SKM-1 treated with dmso at 0.1 percent for 144 hours (cell line): ENCODE measurements at regions not wholly inside any gene's neighbourhood (a gene's known extent, or its start where the extent isn't known, plus 50 kb on each side); places are given as distances from the start of the nearest gene placed in this dataset.
"Not testable (repeated sequence)": the region's sequence is repeated elsewhere in the genome, so short reads cannot be mapped to it uniquely, and the experiment has no call there.

ENCODE experiments used
- DNase-seq: peaks from one replicate; lab custom pipeline; 2025; ENCODE audit not compliant: unreplicated experiment; lab: John Stamatoyannopoulos, UW

DNA sequence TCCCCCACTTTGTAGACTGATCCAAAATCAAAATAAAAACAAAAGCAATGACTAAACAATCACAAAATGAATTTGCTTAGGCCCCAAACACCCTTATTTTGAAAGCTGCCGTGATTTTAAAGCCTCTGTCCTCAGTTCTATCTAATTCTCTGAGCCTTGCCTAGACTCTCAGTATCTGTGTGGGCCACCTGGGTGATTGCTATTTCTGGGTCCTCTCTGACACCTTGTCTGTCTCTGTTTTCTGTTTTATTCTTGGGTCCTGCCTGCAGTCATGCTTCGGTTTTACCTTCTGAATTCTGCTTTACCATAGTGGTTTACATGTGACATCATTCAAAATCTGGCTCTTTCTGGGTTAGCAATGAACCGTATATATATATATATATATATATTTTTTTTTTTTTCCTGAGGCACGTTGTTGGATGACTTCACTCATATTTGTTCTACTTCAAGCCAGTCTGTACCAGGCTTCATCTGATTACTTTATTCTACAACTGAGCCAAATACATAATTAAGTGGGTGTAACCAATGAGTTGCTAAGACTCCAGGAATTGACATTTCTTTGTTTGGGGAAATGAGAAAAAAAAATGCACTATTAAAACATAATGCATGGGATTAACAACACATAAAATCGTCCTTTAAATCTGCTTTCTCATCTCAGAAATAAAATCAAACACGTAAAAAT is 710.7 kb upstream of the SLIT2 start:
- DNase-seq = no peak

DNA sequence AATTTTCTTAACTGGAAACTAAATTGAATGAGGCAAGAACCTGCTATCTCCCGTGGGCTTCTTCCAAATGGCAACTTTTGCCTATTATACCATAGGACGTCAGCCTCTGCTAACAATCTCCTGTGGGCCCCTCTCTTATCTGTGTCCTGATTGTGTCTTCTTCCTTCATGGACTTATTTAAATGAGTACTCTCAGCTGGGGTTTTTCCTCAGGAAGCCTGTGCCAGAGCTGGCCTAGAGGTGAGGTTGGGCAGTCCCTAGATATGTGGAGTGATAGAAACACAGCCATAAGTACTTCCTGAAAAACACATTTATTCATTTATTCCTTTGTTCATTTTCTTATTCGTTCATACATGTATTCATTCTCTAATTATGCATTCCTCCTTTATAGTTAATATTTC is 712.5 kb upstream of the SLIT2 start:
- DNase-seq = no peak

DNA sequence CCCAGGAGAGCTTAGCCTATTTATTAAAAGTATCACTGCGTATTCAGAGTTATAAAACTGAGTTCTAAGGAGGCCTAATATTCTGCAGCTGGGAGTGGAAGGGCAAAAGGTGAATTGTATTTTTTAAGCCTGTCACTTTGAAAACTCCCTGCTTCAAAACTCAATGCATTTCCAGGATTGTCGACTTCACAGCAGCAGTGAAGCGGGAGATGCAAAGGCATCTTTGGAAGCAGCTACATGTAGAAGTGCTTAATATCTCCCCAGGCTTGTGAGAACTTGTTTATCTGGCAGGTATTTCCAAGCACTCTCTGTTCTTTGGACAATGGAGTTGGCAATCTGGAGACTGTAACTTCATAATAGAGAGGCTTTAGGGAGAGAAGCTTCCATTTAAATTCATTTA is 717.5 kb upstream of the SLIT2 start:
- DNase-seq = no peak

DNA sequence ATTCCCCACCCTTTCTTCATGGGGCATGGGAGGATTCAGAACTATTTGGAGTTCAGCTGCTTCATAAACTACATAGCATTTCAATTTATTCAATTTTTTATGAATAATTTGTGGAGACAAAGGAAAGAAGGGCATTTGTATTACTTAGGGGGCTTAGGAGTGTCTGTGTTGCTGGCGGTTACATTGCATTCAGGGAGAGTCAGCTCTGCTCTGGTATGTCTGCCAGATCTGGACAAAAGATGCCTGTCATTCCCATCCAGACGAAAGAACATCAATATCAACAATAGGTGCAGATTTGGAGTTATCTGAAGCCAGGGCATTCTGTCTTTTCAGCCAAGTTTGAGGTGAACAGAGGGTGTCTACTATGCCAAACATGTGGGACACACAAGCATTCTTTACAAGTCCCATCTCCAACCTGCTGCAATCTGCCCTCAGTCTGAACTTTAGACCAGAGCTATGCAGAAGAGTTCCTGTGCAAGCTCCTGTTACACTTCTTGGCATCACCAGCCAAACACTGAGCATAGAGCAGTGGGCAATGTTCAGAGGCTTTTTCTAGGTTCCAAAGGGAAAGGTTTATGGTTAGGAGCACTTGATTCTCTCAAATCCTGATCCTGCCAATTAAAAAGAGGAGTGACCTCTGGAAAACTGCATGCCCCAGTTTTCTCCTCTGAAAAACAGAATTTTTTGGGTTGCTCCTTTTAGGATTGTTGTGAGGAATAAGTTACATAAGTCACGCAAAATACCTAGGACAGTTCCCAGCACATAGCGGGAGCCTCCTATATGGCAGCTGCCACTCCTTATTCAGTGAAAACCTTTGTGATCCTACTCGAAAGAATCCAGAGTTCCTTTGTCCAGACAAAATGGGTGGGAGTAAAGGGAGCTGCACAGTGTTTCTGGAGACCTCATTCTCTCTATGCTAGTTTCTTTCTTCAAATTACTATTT is 719.5 kb upstream of the SLIT2 start:
- no peak for DNase-seq

DNA sequence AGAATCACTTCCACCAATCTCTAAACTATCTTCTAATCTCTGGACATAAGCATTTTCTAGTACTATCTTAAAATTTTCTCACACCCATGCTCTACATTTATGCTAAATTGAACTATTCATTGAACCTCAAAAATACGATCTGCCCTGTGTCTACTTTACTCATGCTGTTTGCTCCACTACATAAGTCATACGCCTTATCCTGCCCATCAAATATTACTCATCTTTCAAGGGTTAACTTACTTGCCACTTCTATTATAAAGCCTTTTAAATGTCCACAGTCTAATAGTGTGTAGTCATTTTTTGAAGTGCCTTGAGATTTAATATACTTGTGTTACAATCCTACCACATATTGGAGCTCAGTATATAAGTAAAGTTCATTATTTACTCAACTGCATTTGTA is 727.7 kb upstream of the SLIT2 start:
- DNase-seq = no peak

DNA sequence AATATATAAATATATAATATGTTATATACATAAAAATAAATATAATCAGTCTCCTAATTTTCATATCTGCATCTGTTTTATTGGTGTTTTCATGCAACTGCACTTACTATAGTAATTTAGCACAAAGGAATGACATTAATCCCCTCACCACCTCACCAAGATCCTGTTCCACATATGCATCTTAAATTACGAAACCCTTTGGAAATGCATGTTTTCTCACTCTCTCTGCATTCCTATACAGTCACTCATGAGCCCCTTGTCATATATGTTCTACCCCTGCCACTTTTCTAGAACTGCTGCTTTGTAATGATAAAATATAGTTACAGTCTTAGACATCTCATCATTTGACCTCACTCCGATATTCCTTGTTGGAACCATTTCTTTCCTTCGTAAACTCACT is 728.7 kb upstream of the SLIT2 start:
- no peak for DNase-seq

DNA sequence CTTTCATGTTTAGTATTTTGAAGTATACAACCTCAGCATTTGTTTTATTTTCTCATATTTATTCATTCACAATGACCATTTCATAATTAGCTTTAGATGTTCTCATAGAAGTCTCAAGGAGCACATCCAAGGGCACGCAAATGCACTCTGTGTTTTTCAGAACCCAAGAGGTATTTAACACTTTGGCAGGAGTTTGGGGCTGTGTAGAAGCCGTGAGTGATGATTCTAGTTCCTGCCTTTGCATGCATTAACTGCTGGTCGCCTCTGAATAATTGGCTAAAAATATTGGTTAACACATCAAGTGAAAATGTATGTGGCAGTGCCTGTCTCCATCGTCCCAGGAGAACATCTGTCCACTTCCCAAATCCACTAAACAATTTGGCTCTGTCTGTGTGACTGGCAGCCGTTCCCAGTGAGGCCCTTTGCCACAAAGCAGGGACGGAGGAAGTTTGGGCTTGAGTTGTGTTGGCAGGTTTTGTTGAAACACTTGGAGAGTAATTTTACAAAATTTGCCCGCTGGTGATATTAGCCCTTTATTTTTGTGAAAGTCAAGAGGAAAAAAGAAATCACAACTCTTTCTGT is 730.7 kb upstream of the SLIT2 start:
- no peak for DNase-seq

DNA sequence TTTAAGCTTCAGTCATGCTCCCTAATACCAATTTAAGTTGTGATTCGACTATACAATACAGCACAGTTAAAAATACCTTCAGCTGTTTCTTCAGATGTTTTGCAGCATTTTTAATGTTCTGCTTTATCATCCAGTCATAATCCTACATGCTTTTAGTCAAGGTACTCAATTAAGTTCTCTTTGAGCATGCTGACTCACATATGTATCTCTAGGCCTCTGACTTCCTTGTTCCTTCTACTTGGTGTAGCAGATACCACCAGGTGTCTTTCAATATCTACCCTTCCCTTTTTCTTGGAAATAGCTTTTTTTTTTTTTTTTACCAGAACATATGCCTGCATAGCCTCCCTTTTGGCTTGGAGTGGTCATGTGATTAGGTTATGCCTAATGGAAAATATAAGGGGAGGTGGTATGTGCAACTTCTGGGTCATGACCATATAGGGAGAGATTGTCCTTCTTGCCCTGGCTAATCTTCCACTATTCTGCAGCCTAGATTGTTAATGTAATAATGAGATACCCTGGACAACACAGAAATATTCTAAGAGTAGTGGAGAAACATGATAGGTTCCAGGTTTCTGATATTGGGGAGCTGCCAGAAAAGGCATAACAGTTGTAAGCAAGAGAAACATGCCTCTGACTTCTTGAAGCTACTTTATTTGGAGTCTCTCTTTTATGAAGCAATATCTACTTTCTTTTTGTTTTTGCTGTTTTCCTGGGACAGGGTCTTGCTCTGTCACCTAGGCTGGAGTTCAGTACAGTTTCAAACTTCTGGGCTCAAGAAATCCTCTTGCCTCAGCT is 737.2 kb upstream of the SLIT2 start:
- no peak for DNase-seq

DNA sequence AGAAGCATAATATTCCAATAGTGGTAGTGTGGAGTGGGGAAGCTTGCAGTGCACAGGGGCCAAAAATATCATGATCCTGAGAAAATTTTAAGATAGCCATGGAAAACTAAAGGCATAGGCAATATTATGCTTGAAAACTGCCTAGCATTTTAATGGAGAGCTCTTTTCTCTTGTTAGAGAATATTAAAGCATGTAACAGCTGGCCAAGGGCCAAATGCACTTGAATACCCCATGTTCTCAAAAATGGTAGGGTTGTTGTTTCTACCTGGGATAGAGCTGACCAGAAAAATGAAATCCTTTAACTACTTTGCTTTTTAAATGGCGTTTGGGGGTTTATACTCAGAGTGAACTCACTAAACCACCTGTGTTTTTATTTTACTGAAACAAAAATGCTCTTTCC is 739.6 kb upstream of the SLIT2 start:
- no peak for DNase-seq

DNA sequence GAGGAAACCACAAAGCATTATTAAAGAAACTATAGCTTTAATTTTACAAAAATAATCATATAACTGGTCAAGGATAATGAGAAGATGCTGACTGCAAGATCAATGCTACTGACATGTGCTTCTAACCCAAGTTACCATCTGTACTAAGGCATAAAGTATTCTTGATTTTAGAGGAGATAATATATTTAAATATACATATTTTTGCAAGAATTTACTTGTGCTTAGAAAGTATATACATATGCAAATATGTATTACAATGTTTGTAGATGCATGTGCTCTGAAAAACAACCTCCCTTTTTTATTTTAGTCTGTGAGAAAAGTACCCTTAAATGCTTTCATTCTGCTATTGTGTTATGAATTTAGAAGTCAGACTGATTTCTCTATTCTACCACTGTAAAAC is 740.7 kb upstream of the SLIT2 start:
- no peak for DNase-seq

DNA sequence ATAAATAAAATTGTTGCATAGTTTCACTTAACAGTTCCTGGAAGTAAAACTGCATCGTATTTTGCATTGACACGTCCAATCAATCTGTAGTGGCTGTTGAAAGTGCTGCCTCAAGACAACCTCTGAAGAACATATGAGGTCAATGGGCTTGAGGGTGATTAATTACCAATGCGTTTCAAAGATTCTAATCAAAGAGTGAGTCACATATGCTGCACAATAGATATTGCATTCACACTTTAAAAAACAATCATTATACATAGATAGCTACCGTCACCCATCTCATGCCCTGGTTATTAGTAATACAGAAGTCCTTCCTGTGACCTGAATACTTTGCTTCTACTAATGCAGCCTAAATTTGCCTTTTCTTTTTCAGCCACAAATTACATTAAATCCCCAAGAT is 743.3 kb upstream of the SLIT2 start:
- DNase-seq = no peak

DNA sequence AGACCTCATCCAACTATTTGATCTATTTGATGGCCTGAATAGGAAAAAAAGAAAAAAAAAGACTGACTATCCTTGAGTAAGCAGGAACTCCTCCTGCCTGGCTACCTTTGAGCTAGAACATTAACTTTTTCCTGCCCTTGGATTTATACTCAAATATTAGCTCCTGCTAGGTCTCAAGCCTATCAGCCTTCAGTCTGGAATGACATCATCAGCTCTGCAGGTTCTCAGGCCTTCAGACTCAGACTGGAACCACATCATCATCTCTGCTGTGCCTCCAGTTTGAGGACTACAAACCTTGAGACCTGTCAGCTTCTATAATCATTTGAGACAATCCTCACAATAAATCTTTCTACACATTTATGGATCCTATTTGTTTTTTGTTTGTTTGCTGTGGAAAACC is 754.0 kb upstream of the SLIT2 start:
- DNase-seq = no peak

DNA sequence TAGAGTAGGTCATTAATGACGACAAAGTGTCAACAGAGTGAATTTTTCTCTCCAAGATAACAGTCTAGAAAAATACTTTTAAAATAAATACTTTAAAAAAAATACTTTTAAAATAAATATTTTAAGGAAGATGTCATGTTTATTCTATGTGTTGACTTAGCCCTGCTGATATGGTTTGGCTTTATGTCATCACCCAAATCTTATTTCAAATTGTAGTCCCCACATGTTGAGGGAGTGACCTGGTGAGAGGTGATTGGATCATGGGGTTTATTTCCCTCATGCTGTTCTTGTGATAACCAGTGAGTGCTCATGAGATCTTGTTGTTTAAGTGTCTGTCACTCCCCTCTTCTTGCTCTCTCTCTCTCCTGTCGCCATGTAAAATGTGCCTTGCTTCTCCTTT is 754.9 kb upstream of the SLIT2 start:
- DNase-seq = no peak

DNA sequence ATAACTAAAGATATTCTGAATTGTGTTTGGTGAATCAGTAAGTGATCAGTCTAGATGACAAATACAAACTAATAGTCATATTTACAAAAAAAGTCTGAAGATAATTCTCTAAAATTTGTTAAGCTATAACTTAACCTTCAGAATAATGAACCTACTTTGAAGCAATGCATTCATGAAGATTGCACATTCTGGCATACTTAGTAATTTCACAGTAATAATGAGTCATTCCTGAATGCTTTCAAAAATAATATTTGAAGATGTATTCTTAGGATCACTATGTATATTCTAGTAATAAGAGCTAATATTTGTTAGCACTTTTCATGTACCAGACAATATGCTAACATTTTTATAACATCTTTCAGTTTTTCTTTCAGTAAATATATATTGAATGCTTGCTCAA is 756.7 kb upstream of the SLIT2 start:
- DNase-seq = no peak

DNA sequence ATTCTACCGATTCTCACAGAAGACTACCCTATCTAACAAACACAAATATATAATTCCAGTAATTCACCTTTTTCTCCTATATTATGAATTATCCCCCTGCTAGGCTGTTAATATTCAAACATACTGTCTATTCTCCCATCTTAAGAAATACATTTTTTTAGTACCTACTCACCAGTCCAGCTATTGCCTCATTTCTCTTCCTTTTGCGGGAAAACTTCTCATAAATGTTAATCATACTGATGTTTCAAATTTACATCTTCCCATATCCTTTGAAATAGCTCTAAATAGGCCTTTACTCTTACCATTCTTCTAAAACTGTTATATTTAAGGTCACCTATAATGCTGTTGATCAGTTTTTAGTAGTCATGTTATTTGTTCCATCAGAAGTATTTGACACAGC is 759.1 kb upstream of the SLIT2 start:
- DNase-seq = no peak

DNA sequence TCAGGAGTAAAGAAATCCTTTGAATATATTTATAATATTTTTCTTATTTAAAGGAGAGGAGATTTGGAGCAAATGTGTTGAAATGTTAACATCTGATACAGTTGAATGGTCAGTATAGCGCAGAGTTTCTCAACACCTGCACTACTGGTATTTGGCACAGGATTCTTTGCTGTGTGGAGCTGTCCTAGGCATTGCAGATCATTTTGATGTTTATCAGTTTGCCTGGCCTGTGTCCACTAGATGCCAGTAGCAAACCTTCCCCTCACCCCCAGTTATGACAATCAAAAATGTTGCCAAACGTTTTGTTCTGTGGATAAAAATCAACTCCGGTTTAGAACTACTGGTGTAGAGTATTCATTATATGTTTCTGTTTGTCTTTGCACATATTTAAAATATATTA is 765.3 kb upstream of the SLIT2 start:
- DNase-seq = no peak

DNA sequence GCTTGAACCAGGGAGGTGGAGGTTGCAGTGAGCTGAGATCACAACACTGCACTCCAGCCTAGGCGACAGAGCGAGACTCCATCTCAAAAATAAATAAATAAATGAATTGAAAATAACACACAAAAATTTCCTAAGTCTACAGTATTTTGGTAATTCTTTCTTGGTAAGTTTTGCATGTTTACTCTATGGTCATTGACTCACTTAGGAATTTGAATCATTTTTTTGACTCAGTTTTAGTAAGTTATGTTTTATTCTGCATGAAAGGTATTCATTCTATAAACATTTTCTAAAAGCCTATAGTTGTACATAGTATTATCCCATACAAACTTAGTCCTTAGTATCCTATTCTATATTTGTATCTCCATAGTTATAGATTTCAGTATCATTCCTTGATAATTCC is 772.9 kb upstream of the SLIT2 start:
- DNase-seq = no peak

DNA sequence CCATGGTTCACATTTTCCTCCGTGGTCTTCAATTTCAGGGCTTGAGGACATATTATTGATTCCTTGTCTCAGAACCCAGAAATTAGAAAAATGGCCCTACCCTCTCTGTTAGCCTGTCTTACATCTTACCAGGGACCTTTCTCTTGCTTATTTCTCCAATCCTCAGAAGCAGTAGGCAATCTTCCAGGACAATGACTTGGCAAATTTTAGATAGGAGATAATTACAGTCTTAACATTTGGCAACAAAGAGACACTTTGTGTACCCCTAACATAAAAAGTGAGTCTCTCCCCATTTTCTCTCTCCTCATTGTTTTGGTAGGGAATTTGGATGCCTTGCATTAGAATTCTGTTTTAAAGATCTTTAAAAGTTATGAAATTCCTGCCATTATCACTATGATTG is 778.1 kb upstream of the SLIT2 start:
- DNase-seq = no peak

DNA sequence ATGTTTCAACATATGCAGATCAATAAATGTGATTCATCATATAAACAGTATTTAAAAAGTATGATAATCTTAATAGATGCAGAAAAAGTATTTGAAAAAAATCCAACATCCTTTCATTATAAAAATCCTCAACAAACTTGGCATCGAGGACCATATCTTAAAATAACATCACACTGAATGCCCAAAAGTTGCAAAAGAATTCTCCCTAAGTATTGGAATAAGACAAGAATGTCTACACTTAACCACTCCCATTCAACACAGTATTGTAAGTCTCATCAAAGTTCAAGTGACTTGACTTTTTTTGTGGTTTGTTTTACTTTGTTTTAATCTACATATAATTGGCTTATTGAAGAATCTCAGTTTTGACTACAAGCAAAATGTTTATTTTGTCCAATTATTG is 779.0 kb upstream of the SLIT2 start:
- no peak for DNase-seq

DNA sequence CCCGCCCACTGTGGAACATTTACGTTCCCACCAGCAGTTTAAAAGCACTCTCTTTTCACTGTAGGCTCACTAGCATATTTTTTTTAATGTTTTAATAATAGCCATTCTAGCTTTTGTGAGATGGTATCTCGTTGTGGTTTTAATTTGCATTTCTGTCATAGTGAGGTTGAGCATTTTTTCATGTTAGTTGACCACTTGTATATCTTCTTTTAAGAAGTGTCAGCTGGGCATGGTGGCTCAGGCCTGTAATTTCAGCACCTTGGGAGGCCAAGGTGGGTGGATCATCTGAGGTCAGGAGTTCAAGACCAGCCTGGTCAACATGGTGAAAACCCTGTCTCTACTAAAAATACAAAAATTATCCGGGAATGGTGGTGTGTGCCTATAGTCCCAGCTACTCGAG is 781.7 kb upstream of the SLIT2 start:
- DNase-seq = not testable (repeated sequence)

DNA sequence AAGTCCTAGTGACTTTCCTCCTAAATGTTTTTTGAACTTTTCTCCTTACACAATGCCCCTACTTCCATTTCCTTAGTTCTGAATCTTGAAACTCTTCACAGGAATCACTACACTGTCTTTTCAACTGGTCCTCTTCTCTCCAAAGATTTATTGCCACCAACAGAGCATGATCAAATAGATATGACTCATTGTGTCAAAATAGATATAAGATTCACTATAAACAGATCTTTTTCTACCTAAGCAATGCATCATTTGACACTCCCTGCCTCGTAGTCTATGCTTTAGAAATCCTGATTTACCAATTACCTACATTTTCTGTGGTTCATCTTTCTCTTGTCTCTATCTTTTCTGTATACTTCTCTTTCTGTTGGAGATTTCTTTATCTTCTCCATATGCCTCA is 789.6 kb upstream of the SLIT2 start:
- DNase-seq = no peak
